ENCODE measurements at regions not wholly inside any gene's neighbourhood (a gene's known extent, or its start where the extent isn't known, plus 50 kb on each side); places are given as distances from the start of the nearest gene placed in this dataset.

- DNase-seq: no peak
These were observed 310.5 kb upstream of the ADAMTS9 start for GRCh38 chr3:64998317-64998716.

- DNase-seq: no peak
These were observed 308.2 kb upstream of the ADAMTS9 start for GRCh38 chr3:64995857-64996551.

DNA sequence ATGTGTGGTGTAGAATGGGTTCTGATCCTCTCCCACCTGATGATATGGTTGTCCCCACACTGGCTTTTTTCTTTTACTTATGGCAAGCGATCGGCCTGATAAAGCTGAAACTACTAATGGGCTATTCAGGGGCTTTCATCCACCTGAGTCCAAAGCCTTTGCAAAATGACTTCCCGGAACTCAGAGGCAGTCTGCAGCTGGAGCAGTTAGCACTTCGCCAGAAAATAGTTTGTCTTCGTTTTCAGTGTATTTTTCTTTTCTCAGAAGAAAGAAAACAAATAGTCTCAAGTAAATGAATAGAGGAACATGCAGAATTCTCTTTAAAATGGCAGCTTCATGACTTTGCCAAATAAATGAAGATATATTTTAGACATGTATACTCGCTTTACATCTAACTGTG lies 306.0 kb upstream of the ADAMTS9 start:
- DNase-seq: no peak

DNA sequence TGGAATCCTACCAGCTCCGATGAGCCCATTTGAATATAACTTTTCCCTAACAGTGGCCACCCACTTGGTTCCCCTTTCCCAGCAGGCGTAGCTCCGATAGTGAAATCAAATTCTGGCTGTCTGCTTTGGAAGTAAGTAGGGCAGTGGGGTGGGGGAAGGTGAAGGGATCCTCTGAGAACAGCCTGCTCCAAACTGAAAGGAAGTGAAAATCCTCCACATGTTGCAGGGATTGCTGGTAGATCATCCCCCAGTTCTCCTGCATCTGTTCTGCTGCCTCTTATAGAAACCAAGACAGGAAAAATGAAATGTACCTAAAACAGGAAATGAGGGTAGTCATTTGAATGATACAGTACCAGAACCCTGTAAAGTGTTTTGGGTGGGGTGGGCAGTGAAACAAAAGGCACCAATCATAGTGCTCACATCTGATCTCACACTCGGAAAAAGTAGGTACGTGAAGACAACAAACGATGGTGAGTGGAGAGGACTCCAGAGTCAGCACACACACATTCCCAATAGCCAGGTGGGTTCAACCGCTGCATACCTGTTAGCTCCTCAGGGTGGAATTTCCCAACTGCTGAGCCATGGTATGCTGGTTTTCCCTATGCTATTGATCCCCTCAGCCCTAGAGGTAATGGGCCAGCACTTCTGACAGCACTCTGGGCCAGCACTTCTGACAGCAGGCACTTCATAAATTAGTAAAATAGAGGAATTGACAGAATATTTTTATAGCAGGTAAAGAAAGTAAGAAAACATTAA lies 304.9 kb upstream of the ADAMTS9 start:
- DNase-seq: peak in 2 of 51 donors; percentile 1 to 3

- DNase-seq: peak in 2 of 51 donors; percentile 10 to 25
These were observed 300.4 kb upstream of the ADAMTS9 start for GRCh38 chr3:64988188-64988587.

DNA sequence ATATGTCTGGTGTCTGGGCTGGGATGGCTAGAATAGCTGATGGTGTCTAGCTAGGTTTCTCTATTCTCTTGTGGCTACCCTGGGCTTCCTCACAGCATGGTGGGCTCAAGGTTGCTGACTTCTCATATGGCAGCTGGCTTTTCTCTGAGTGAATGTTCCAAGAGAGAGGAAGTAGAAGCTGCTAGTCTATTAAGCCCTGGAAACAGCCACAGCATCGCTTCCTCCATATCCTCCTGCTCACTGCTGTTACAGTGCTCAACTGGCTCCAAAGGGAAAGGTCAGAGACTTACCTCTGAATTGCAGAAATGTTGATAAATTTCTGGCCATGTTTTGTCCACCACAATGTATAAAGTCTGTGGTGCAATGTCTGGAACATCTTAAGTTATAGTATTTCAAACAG lies 299.9 kb upstream of the ADAMTS9 start:
- DNase-seq: no peak

DNA sequence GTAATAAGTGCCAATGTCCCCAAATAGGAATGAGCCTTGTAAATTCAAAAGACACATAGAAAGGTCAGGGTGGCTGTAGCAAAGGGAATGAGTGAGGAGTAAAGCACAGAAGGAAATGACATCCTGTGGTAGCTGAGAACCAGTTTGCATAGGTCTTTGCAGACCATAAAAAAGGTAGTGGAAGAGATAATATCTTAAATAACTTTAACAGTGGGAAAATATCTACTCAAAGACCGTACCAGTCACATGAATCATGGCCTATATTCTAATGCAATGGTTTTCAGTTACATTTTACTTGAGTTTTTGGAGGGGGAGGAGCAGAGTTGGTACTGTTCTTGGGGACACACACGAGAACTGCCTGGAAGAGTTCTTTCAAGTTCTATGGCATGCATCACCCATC lies 297.3 kb upstream of the ADAMTS9 start:
- no peak for DNase-seq

DNA sequence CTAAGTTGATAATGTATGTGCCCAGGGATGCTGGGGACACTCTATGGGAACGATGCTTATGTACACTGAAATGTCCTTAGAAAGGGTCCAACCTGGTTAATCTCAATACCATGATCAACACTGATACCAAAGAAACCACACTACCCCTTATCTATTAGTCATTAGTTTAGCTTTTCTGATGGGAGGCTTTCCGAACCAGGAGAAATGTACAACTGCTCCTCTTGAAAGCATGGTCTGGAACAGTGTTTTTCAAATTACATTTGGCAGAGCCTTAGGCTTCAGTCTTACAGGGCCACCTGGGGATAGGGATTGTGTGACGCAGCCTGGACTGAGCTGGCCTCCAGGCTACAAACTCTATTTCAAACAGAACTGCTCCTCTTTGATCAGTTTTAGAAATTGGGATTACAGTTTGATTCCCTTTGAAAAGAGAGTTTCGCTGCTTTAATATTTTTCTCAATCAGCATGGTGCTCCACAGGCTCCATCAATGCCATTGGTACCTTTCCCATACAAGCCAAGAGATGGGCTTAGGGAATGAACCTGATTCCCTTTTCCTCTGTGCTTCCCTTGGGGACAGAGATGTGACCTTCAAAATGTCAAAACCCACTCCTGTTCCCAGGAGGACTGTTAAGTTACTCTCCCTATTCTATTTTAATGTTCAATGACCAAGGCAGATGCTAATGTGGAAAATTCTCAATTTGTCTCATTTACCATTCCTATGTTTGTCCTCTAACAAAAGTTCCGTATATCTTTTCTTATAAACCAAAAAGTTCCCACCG lies 296.0 kb upstream of the ADAMTS9 start:
- no peak for DNase-seq

- DNase-seq: no peak
These were observed 289.7 kb upstream of the ADAMTS9 start for GRCh38 chr3:64977308-64978100.

DNA sequence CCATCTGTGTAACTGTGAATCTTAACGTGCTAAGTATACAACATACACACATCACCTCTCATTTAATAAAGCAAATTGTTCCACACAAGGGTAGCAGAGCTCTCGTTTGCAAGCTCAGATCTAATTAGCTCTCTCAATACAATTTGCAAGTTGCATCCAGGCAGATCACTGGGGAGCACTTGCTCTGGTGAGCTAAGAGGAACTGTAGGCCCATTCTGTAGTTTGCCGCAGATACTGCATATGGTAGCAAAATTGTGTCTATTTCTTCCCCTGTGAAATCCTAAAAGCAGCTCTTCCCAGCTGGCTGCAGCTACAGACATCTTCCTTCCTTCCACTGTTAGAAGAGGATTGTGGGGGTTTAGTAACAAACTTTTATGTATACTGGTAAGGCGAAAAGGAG lies 288.7 kb upstream of the ADAMTS9 start:
- DNase-seq: no peak

GRCh38 chr3:64975147-64975546 lies 287.3 kb upstream of the ADAMTS9 start:
- peak in 1 of 51 donors; percentile 1 for DNase-seq

DNA sequence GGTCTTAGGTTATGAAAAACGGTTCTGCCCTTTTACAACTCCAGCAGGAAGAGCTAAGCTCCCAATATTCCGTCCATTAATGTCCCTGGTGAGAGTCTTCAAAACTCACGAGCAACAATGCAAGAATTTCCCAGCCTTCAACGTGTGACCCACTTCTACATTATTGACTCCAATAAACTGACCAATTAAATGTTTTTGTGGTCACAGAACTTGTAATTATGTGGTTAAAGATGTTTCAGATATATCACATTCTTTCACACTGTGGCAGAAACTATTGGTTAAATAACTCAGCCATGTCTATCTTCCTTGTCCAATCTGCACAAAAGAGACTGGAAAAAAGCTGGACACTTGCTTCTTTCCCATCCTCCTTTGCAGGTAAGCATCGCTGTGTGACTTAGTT lies 286.6 kb upstream of the ADAMTS9 start:
- DNase-seq: no peak

- DNase-seq: no peak
These were observed 285.0 kb upstream of the ADAMTS9 start for GRCh38 chr3:64972793-64973192.

DNA sequence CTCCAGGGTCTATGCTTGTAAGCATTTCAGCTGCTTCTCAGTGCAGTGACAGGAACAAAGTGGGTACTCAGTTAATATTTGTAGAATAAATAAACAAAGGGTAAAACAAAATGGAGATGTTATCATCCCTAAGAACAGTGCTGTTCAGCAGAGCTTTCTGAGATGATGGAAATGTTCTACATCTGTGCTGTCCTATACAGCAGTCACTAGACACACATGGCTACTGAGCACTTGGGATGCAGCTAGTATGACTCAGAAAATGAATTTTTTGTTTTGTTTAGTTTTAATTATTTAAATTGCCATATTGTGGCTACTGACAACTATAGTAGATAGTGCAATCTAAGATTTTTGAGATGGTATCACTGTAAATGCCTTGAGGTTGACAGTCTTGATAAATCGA lies 283.8 kb upstream of the ADAMTS9 start:
- no peak for DNase-seq

- no peak for DNase-seq
These were observed 282.8 kb upstream of the ADAMTS9 start for GRCh38 chr3:64970634-64971033.

DNA sequence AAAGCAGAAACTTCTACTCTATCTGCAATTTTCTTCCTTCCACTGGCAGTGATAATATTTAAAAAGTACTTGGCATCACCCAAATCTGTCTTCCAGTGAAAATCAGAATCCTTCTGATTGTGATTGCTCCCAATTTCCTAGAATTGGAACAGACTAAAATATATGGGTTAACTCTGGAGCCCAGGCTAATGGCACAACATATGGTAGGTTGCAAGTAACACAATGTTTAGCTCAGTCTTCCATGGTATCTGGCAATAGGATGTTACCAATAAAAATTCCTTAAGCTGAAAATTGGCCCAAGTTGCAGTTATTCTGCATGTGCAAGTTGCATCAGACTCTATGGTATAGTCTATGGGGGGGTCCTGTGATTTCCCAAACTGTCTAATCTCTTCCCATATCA lies 273.5 kb upstream of the ADAMTS9 start:
- DNase-seq: no peak

DNA sequence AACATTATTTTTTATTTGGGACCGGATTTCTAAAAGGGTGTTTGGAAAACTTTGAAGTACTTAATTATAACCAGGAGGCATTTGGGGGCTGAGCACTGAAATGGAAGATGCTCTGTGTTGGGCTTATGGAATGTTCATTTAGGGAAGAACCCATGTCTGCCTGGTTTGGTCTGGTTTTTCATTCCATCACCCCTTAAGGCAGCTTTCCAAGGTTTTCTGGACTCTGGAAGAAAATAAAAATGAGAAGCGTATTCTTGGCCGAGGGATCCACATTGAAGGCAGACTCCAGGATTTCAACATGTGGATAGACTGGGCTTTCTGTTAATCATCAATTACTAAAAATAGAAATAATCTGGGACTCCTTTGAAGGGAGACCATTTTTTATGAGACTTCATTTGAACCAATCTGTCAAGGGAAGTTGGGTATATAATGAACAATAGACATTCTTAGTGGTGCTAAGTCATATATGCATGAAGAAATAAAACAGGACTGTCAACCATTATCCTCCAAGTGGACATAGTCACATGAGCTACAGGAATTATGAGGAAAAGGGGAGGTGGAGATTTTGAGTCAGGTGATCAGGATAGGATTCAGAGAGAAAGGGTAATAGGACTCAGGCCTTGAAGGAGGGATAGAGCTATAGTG lies 270.5 kb upstream of the ADAMTS9 start:
- no peak for DNase-seq

- no peak for DNase-seq
These were observed 269.8 kb upstream of the ADAMTS9 start for GRCh38 chr3:64957408-64958198.

DNA sequence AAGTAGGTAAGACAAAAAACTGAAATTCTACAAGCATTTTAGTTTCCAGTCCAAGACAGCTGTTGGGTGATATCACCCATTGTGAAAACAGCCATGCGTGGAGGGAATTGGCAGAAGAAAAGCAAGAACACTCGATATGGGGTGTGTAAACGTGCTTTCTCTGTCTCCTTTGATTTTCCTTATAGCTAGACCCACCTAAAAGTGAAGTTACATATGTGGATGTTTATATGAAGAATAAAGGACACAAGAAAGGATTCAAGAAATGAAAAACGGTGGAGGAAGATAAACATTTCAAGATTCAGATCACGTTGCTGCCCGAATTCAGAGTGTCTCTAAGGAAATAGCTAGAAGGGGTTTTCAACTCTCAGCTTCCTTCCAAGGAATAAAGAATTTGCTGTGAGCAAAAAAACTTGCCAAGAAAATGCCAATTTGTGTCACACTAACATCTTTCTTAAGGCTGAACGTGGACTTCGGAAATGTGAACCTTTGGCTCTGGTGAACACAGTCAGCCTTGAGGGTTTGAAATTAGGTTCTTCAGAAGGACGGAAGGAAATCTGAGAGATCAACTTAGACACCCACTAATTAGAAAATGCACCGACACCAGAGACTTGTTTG lies 269.0 kb upstream of the ADAMTS9 start:
- no peak for DNase-seq
